Mucosa of rectum (tissue), 2 donors: ENCODE measurements at regions not wholly inside any gene's neighbourhood (a gene's known extent, or its start where the extent isn't known, plus 50 kb on each side); places are given as distances from the start of the nearest gene placed in this dataset.
"Not testable (repeated sequence)": the region's sequence is repeated elsewhere in the genome, so short reads cannot be mapped to it uniquely, and the experiment has no call there.

Source experiments
- H3K27ac ChIP-seq, 2 donors: one replicate each; pipeline ENCODE4 v1.7.0; 2013; ENCODE audit warnings: inconsistent platforms in 2 of 2, low read depth in 2 of 2, low read length in 2 of 2
- H3K27me3 ChIP-seq, 2 donors: one replicate each; pipeline ENCODE4 v1.7.0; 2013; ENCODE audit warnings: low read length in 2 of 2; ENCODE audit not compliant: control insufficient read depth in 2 of 2, insufficient read depth in 2 of 2
- H3K36me3 ChIP-seq, 2 donors: one replicate each; pipeline ENCODE4 v1.7.0; 2013; ENCODE audit warnings: low read length in 2 of 2; ENCODE audit not compliant: control insufficient read depth in 2 of 2, insufficient read depth in 2 of 2
- H3K4me1 ChIP-seq, 2 donors: one replicate each; pipeline ENCODE4 v1.7.0; 2013; ENCODE audit warnings: low read length in 2 of 2, mild to moderate bottlenecking in 1 of 2; ENCODE audit not compliant: control insufficient read depth in 2 of 2, insufficient read depth in 2 of 2
- H3K4me3 ChIP-seq, 2 donors: one replicate each; pipeline ENCODE4 v1.7.0; 2013; ENCODE audit warnings: low read length in 2 of 2
- H3K9ac ChIP-seq, 2 donors: one replicate each; pipeline ENCODE4 v1.7.0; 2013; ENCODE audit warnings: low read length in 2 of 2, low read depth in 1 of 2, mild to moderate bottlenecking in 1 of 2
- H3K9me3 ChIP-seq, 2 donors: one replicate each; pipeline ENCODE4 v1.7.0; 2013; ENCODE audit warnings: low read length in 2 of 2; ENCODE audit not compliant: control insufficient read depth in 2 of 2
- donor health status: healthy.
- donor health status: Normal muscosa, but diverticular disease.

- no peak overlapping the region for H3K27ac ChIP-seq
- no peak overlapping the region for H3K9ac ChIP-seq
- H3K27me3 ChIP-seq, result no peaks in the 10 kb centered on the region
- no peaks in the 10 kb centered on the region for H3K9me3 ChIP-seq
- H3K4me1 ChIP-seq, result no peaks in the 10 kb centered on the region
- H3K4me3 ChIP-seq, result no peak overlapping the region
- H3K36me3 ChIP-seq, result no peaks in the 10 kb centered on the region
Observed at GRCh38 chr6:21729431-21729830, 135.9 kb downstream of the SOX4 start.

- no peak overlapping the region for H3K9ac ChIP-seq
- H3K4me1 ChIP-seq, result no peaks in the 10 kb centered on the region
- H3K27ac ChIP-seq, result no peak overlapping the region
- no peaks in the 10 kb centered on the region for H3K9me3 ChIP-seq
- H3K36me3 ChIP-seq, result no peaks in the 10 kb centered on the region
- no peak overlapping the region for H3K4me3 ChIP-seq
- H3K27me3 ChIP-seq, result no peaks in the 10 kb centered on the region
Observed at GRCh38 chr6:21730533-21730932, 137.0 kb downstream of the SOX4 start.

- Histone ChIP-seq H3K9ac (no peak overlapping the region), H3K27me3 (no peaks in the 10 kb centered on the region), H3K36me3 (no peaks in the 10 kb centered on the region), H3K27ac (no peak overlapping the region), H3K4me3 (no peak overlapping the region), H3K9me3 (no peaks in the 10 kb centered on the region), H3K4me1 (no peaks in the 10 kb centered on the region)
Observed at GRCh38 chr6:21731411-21732031, 138.0 kb downstream of the SOX4 start.

- not testable (repeated sequence) for H3K9ac ChIP-seq, H3K4me3 ChIP-seq, H3K27me3 ChIP-seq, H3K9me3 ChIP-seq, H3K4me1 ChIP-seq, H3K27ac ChIP-seq, H3K36me3 ChIP-seq
Observed at GRCh38 chr6:21732032-21732730, 138.6 kb downstream of the SOX4 start.

GRCh38 chr6:21732731-21733130 is 139.2 kb downstream of the SOX4 start:
- H3K27me3 ChIP-seq, result no peaks in the 10 kb centered on the region
- no peak overlapping the region for H3K27ac ChIP-seq
- H3K9ac ChIP-seq, result no peak overlapping the region
- H3K4me3 ChIP-seq, result no peak overlapping the region
- no peaks in the 10 kb centered on the region for H3K9me3 ChIP-seq
- H3K36me3 ChIP-seq, result no peaks in the 10 kb centered on the region
- no peaks in the 10 kb centered on the region for H3K4me1 ChIP-seq

GRCh38 chr6:21733311-21733710 is 139.8 kb downstream of the SOX4 start:
- Histone ChIP-seq H3K4me1 (no peaks in the 10 kb centered on the region), H3K36me3 (no peaks in the 10 kb centered on the region), H3K27ac (no peak overlapping the region), H3K9ac (no peak overlapping the region), H3K4me3 (no peak overlapping the region), H3K27me3 (no peaks in the 10 kb centered on the region), H3K9me3 (no peaks in the 10 kb centered on the region)

GRCh38 chr6:21734204-21734603 is 140.7 kb downstream of the SOX4 start:
- Histone ChIP-seq H3K4me3 (no peak overlapping the region), H3K4me1 (peaks cover 0 to 2% of the 10 kb centered on the region in 2 donors), H3K9ac (no peak overlapping the region), H3K36me3 (no peaks in the 10 kb centered on the region), H3K27me3 (no peaks in the 10 kb centered on the region), H3K9me3 (no peaks in the 10 kb centered on the region), H3K27ac (no peak overlapping the region)

GRCh38 chr6:21738180-21739094 is 144.9 kb downstream of the SOX4 start:
- Histone ChIP-seq H3K36me3 (no peaks in the 10 kb centered on the region), H3K9me3 (no peaks in the 10 kb centered on the region), H3K27ac (no peak overlapping the region), H3K27me3 (no peaks in the 10 kb centered on the region), H3K9ac (no peak overlapping the region), H3K4me3 (no peak overlapping the region), H3K4me1 (peaks cover 2 to 7% of the 10 kb centered on the region in 2 donors)

DNA sequence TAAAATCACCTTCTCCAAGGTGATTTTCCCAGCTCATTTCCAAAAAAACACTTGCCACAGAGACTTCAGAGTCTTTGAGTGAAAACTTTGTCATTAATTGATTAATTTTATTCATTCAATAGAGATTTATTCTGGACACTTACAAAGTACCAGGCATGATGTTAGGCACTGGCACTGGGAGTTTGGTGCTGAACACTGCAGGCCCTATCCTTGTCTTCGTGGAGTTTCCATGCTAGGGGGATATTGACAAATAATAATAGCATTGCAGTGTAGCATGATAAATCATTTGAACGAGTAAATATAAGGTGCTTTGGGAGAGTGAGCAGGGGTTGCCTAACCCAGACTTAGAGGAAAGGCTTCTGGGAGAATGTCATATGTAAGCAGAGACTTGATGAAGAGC is 145.7 kb downstream of the SOX4 start:
- H3K27ac ChIP-seq, result no peak overlapping the region
- no peaks in the 10 kb centered on the region for H3K9me3 ChIP-seq
- no peaks in the 10 kb centered on the region for H3K36me3 ChIP-seq
- peaks cover 2 to 7% of the 10 kb centered on the region in 2 donors for H3K4me1 ChIP-seq
- no peaks in the 10 kb centered on the region for H3K27me3 ChIP-seq
- no peak overlapping the region for H3K9ac ChIP-seq
- no peak overlapping the region for H3K4me3 ChIP-seq

DNA sequence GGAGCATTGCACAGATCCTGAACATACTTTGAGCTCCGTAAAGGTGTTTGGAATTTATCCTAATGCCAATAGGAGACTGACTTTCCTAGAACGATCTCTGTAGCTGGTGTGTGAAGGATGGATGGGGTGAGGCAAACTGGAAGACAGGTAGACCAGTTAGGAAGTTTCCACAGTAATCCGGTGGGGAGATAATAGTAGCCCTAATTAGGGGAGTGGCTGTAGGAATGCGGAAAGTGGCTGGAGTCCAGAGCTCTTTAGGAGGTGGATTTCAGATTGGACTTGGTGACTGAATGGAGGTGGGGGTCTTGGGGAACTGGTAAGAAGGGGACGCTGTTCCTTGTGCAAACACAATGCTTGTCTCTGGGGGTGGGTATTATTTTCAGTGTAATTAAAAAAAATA is 146.3 kb downstream of the SOX4 start:
- no peaks in the 10 kb centered on the region for H3K27me3 ChIP-seq
- H3K9me3 ChIP-seq, result no peaks in the 10 kb centered on the region
- H3K4me3 ChIP-seq, result no peak overlapping the region
- no peak overlapping the region for H3K27ac ChIP-seq
- no peaks in the 10 kb centered on the region for H3K36me3 ChIP-seq
- H3K4me1 ChIP-seq, result peaks cover 2 to 7% of the 10 kb centered on the region in 2 donors
- no peak overlapping the region for H3K9ac ChIP-seq
